Neural crest cell (in vitro differentiated cells): ENCODE measurements at regions not wholly inside any gene's neighbourhood (a gene's known extent, or its start where the extent isn't known, plus 50 kb on each side); places are given as distances from the start of the nearest gene placed in this dataset.
"Not testable (repeated sequence)": the region's sequence is repeated elsewhere in the genome, so short reads cannot be mapped to it uniquely, and the experiment has no call there.

Experiments
- DNase-seq: peaks from one replicate; pipeline ENCODE4 v3.0.0; 2021; ENCODE audit warnings: low read depth, mixed read lengths, low spot score
- H3K27ac Mint-ChIP-seq: one replicate; pipeline ENCODE4 v1.8.0; 2021; ENCODE audit warnings: mild to moderate bottlenecking, mixed read lengths; ENCODE audit not compliant: unreplicated experiment
- H3K27me3 Mint-ChIP-seq: 2 replicates; pipeline ENCODE4 v1.8.0; 2021; ENCODE audit warnings: low read depth, mild to moderate bottlenecking, mixed read lengths
- H3K36me3 Mint-ChIP-seq: 2 replicates; pipeline ENCODE4 v1.8.0; 2021; ENCODE audit warnings: low read depth, mild to moderate bottlenecking, mixed read lengths
- H3K4me1 Mint-ChIP-seq: 2 replicates; pipeline ENCODE4 v1.8.0; 2021; ENCODE audit warnings: mixed read lengths
- H3K4me3 Mint-ChIP-seq: one replicate; pipeline ENCODE4 v1.8.0; 2021; ENCODE audit warnings: mild to moderate bottlenecking, mixed read lengths
- H3K9me3 Mint-ChIP-seq: 2 replicates; pipeline ENCODE4 v1.8.0; 2021; ENCODE audit warnings: mixed read lengths
- TF ChIP-seq, protein P1 (sequence below): fragments of 200-600 bp; sonication (generic); conservative IDR thresholded peaks from 2 replicates; pipeline ENCODE4 v1.5.0; 2021; ENCODE audit warnings: antibody characterized with exemption, mild to moderate bottlenecking

DNA sequence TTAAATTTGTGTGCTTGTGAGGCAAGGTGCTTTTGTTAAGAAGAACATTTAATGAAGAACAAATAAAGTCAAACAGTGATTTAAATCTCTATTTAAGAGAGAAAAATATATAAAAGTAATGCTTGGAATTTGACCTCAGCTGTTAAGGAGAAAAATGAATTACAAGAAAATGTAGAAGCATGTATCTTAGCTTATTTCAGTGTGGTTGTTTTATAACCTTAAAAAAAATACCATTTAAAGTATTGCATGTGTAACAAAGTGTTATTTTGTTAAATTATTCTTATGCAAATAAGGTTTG, 537.0 kb upstream of the SPRY2 start:
- Mint-ChIP-seq H3K27ac (no peak overlapping the region), H3K4me1 (no peaks in the 10 kb centered on the region)
- TF ChIP-seq, protein P1, sequence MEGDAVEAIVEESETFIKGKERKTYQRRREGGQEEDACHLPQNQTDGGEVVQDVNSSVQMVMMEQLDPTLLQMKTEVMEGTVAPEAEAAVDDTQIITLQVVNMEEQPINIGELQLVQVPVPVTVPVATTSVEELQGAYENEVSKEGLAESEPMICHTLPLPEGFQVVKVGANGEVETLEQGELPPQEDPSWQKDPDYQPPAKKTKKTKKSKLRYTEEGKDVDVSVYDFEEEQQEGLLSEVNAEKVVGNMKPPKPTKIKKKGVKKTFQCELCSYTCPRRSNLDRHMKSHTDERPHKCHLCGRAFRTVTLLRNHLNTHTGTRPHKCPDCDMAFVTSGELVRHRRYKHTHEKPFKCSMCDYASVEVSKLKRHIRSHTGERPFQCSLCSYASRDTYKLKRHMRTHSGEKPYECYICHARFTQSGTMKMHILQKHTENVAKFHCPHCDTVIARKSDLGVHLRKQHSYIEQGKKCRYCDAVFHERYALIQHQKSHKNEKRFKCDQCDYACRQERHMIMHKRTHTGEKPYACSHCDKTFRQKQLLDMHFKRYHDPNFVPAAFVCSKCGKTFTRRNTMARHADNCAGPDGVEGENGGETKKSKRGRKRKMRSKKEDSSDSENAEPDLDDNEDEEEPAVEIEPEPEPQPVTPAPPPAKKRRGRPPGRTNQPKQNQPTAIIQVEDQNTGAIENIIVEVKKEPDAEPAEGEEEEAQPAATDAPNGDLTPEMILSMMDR = no peak

DNA sequence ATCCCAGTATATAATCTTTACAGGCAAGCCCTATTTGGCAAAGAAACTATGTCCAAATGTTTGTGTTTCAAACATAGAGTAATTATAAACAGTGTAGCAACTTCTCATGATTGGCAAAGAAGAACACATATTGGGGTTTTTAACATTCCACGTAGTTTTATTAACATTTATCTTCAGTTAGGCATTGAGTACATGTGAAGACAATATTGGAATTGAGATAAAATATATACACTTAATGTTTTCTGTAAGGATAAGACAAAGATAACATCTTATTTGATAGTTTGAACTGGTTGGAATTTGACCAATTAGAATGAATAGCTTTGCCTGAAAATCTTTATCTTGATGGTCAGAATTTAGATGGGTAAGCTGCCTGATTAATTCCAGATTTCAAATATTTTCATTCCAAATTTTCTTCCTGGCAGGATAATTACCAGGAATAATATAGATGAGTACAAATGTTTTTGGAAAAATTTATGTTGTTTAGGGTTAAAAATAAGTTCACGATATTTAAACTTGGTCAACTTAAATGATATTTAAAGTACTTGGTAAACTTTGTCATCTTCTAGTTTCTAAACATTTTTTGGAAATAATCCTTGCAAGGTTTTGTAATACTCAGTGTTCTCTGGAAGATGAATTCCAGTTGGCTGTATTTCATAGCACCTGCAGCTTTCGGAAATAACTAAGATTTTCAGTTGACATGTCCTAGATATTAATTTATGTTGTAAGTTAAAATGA, 536.5 kb upstream of the SPRY2 start:
- TF ChIP-seq, protein P1 = no peak
- no peaks in the 10 kb centered on the region for H3K36me3 Mint-ChIP-seq
- no peaks in the 10 kb centered on the region for H3K27me3 Mint-ChIP-seq
- no peaks in the 10 kb centered on the region for H3K9me3 Mint-ChIP-seq
- no peak for DNase-seq
- no peak overlapping the region for H3K27ac Mint-ChIP-seq
- H3K4me3 Mint-ChIP-seq = no peak overlapping the region
- H3K4me1 Mint-ChIP-seq = no peaks in the 10 kb centered on the region

More for the DNA sequence above, 537.0 kb upstream of the SPRY2 start:
- Mint-ChIP-seq H3K4me3 (no peak overlapping the region), H3K9me3 (no peaks in the 10 kb centered on the region), H3K27me3 (no peaks in the 10 kb centered on the region), H3K36me3 (no peaks in the 10 kb centered on the region)
- no peak for DNase-seq

DNA sequence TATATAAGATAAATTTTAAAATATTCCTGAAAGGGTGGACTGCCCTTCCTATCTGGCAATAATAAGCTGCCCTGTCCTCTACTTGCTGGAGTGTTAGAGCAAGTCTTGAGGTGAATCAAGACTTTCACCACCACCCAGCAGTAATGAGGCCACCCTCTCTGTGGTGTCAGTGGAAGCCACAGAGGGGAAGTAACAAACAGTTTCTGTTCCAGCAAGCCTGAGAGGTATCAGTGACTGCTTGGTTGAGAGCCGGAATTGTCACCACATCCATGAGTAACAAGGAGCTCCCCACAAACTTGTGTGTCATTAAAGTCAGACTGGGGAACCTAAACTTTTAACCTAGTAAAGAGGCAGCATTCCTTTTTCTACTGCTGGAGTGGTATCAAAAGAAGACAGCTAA, 532.7 kb upstream of the SPRY2 start:
- no peaks in the 10 kb centered on the region for H3K27me3 Mint-ChIP-seq
- H3K4me3 Mint-ChIP-seq = no peak overlapping the region
- H3K27ac Mint-ChIP-seq = peak overlapping the region; percentile 70
- TF ChIP-seq, protein P1 = no peak
- no peaks in the 10 kb centered on the region for H3K9me3 Mint-ChIP-seq
- H3K4me1 Mint-ChIP-seq = peaks cover 13% of the 10 kb centered on the region
- H3K36me3 Mint-ChIP-seq = no peaks in the 10 kb centered on the region
- DNase-seq = no peak

DNA sequence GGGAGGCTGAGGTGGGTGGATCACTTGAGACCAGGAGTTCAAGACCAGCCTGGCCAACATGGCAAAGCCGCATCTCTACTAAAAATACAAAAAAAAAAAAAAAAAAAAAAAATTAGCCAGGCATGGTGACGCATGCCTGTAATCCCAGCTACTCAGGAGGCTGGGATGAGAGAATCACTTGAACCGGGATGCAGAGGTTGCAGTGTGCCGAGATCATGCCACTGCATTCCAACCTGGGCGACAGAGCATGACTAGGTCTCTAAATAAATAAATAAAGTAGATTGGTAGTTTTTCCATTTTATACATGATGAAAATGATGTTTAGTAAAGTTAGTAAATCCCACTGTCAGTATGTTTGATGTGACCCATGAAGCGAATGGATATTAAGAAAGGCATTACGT, 531.0 kb upstream of the SPRY2 start:
- peaks cover 21% of the 10 kb centered on the region for H3K4me1 Mint-ChIP-seq
- not testable (repeated sequence) for H3K27me3 Mint-ChIP-seq, H3K36me3 Mint-ChIP-seq, H3K9me3 Mint-ChIP-seq, DNase-seq, H3K27ac Mint-ChIP-seq, H3K4me3 Mint-ChIP-seq

DNA sequence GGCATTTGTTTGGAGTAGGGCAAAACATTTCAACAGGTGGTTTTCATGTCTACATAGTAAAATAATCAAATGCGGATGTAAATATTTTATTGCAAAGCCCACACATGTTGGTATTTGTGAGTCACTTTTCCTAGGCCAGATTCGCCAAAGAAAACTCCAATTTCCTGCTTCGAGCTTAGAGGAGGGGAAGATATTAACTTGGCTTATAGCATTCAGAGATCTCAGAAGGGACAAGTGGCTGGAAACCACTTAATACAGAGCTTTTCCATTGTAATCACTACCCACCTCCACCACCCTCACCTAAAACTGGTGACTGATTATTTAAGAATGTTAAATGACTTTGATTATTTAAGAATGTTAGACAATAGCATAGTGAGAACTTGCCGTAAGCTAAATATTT, 530.6 kb upstream of the SPRY2 start:
- peaks cover 26% of the 10 kb centered on the region for H3K4me1 Mint-ChIP-seq
- H3K27me3 Mint-ChIP-seq = no peaks in the 10 kb centered on the region
- no peaks in the 10 kb centered on the region for H3K36me3 Mint-ChIP-seq
- no peak for DNase-seq
- TF ChIP-seq, protein P1 = no peak
- no peak overlapping the region for H3K27ac Mint-ChIP-seq
- no peak overlapping the region for H3K4me3 Mint-ChIP-seq
- no peaks in the 10 kb centered on the region for H3K9me3 Mint-ChIP-seq

DNA sequence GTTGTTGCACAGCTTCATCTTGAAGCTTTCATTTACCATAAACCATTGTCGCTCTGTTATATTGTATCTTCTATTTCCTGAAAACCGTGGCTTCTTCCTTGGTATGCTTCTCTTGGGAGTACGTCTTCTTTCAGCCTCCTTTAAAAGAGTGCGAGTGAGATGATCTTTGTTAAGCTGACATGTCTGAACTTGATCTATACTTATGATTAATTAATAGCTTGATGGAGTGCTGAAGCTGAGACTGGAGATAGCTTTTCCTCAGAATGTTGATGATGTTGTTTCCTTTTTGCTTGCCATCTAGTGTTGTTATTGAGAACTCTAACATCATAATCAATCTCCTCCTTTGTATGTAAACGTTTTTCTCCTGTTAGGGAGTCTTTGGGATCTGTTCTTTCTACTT, 529.3 kb upstream of the SPRY2 start:
- H3K27ac Mint-ChIP-seq = peak overlapping the region; percentile 13
- H3K4me3 Mint-ChIP-seq = no peak overlapping the region
- H3K36me3 Mint-ChIP-seq = no peaks in the 10 kb centered on the region
- peaks cover 38% of the 10 kb centered on the region for H3K4me1 Mint-ChIP-seq
- H3K9me3 Mint-ChIP-seq = no peaks in the 10 kb centered on the region
- TF ChIP-seq, protein P1 = no peak
- no peak for DNase-seq
- H3K27me3 Mint-ChIP-seq = no peaks in the 10 kb centered on the region
